SK-N-MC (cell line): ENCODE measurements at regions not wholly inside any gene's neighbourhood (a gene's known extent, or its start where the extent isn't known, plus 50 kb on each side); places are given as distances from the start of the nearest gene placed in this dataset.
"Not testable (repeated sequence)": the region's sequence is repeated elsewhere in the genome, so short reads cannot be mapped to it uniquely, and the experiment has no call there.

ENCODE experiments used
- DNase-seq: peaks from one replicate; pipeline ENCODE4 v3.0.0-alpha.2; 2011; ENCODE audit warnings: low read depth, low spot score
- H3K27ac ChIP-seq: fragments of 200-600 bp; sonication (generic); 2 replicates; pipeline ENCODE4 v1.5.1; 2016; ENCODE audit warnings: mixed run types
- H3K36me3 ChIP-seq: fragments of 200-600 bp; sonication (generic); 2 replicates; pipeline ENCODE4 v1.6.1; 2017; ENCODE audit warnings: antibody characterized with exemption, low read length, mixed read lengths; ENCODE audit not compliant: insufficient read depth
- H3K4me3 ChIP-seq: fragments of 200-600 bp; sonication (generic); 2 replicates; pipeline ENCODE4 v1.5.1; 2016
- H3K9ac ChIP-seq: fragments of 200-600 bp; sonication (generic); 2 replicates; pipeline ENCODE4 v1.8.0; 2017; ENCODE audit warnings: mixed run types, mixed read lengths; ENCODE audit not compliant: insufficient read length
- H3K9me3 ChIP-seq: fragments of 200-600 bp; sonication (generic); 2 replicates; pipeline ENCODE4 v1.6.1; 2017; ENCODE audit warnings: low read depth, mild to moderate bottlenecking, antibody characterized with exemption, low read length, moderate library complexity, mixed read lengths
- EZH2 ChIP-seq: fragments of 200-600 bp; sonication (generic); IDR thresholded peaks from one replicate; pipeline ENCODE4 v1.6.1; 2017; ENCODE audit warnings: antibody characterized with exemption
- FOXP2 ChIP-seq: optimal IDR thresholded peaks from 2 replicates; pipeline ENCODE3; 2011; ENCODE audit warnings: mild to moderate bottlenecking, moderate library complexity; ENCODE audit not compliant: insufficient read depth; ENCODE audit errors: extremely low read length, control extremely low read depth
- POLR2AphosphoS5 ChIP-seq: IDR thresholded peaks from 2 replicates; pipeline ENCODE4 v1.6.1; 2012; ENCODE audit warnings: mild to moderate bottlenecking, low read depth, low read length, borderline replicate concordance

GRCh38 chr12:59318940-59319339 is 276.9 kb upstream of the SLC16A7 start:
- Histone ChIP-seq H3K9me3 (no peaks in the 10 kb centered on the region), H3K36me3 (no peaks in the 10 kb centered on the region), H3K27ac (no peak overlapping the region), H3K9ac (no peak overlapping the region), H3K4me3 (no peak overlapping the region)
- no peak for DNase-seq
- TF ChIP-seq POLR2AphosphoS5 (no peak), EZH2 (no peak), FOXP2 (no peak)

GRCh38 chr12:59317598-59317997 is 278.2 kb upstream of the SLC16A7 start:
- Histone ChIP-seq H3K9me3 (no peaks in the 10 kb centered on the region), H3K27ac (no peak overlapping the region), H3K36me3 (no peaks in the 10 kb centered on the region), H3K4me3 (no peak overlapping the region), H3K9ac (no peak overlapping the region)
- no peak for DNase-seq
- TF ChIP-seq EZH2: no peak
- TF ChIP-seq FOXP2: no peak
- TF ChIP-seq POLR2AphosphoS5: no peak

GRCh38 chr12:59316938-59317337 is 278.9 kb upstream of the SLC16A7 start:
- no peak overlapping the region for H3K9ac ChIP-seq
- TF ChIP-seq EZH2: no peak
- no peak for TF ChIP-seq POLR2AphosphoS5
- no peak for TF ChIP-seq FOXP2
- no peaks in the 10 kb centered on the region for H3K36me3 ChIP-seq
- no peak overlapping the region for H3K27ac ChIP-seq
- no peaks in the 10 kb centered on the region for H3K9me3 ChIP-seq
- H3K4me3 ChIP-seq: no peak overlapping the region
- DNase-seq: no peak

- not testable (repeated sequence) for H3K9me3 ChIP-seq, H3K27ac ChIP-seq, H3K9ac ChIP-seq, DNase-seq, H3K4me3 ChIP-seq, H3K36me3 ChIP-seq
Measured at GRCh38 chr12:59316354-59316753, 279.5 kb upstream of the SLC16A7 start.

- no peak for TF ChIP-seq FOXP2
- no peak for TF ChIP-seq EZH2
- no peak for TF ChIP-seq POLR2AphosphoS5
- H3K36me3 ChIP-seq: no peaks in the 10 kb centered on the region
- H3K9me3 ChIP-seq: no peaks in the 10 kb centered on the region
- H3K4me3 ChIP-seq: no peak overlapping the region
- H3K27ac ChIP-seq: no peak overlapping the region
- DNase-seq: no peak
- H3K9ac ChIP-seq: no peak overlapping the region
Measured at GRCh38 chr12:59314209-59314608, 281.6 kb upstream of the SLC16A7 start.

GRCh38 chr12:59304077-59304721 is 291.6 kb upstream of the SLC16A7 start:
- Histone ChIP-seq H3K27ac (no peak overlapping the region), H3K36me3 (no peaks in the 10 kb centered on the region), H3K9ac (no peak overlapping the region), H3K9me3 (no peaks in the 10 kb centered on the region), H3K4me3 (no peak overlapping the region)
- TF ChIP-seq FOXP2 (no peak), POLR2AphosphoS5 (no peak)
- no peak for DNase-seq

GRCh38 chr12:59298296-59298695 is 297.5 kb upstream of the SLC16A7 start:
- Histone ChIP-seq H3K36me3 (no peaks in the 10 kb centered on the region), H3K27ac (no peak overlapping the region), H3K4me3 (no peak overlapping the region), H3K9ac (no peak overlapping the region), H3K9me3 (no peaks in the 10 kb centered on the region)
- DNase-seq: no peak
- no peak for TF ChIP-seq POLR2AphosphoS5
- TF ChIP-seq EZH2: no peak
- no peak for TF ChIP-seq FOXP2

- H3K27ac ChIP-seq: no peak overlapping the region
- no peak for DNase-seq
- no peak overlapping the region for H3K9ac ChIP-seq
- H3K36me3 ChIP-seq: no peaks in the 10 kb centered on the region
- H3K9me3 ChIP-seq: no peaks in the 10 kb centered on the region
- H3K4me3 ChIP-seq: no peak overlapping the region
- TF ChIP-seq POLR2AphosphoS5: no peak
- no peak for TF ChIP-seq FOXP2
- TF ChIP-seq EZH2: no peak
Measured at GRCh38 chr12:59294221-59294620, 301.6 kb upstream of the SLC16A7 start.

GRCh38 chr12:59282999-59283398 is 312.8 kb upstream of the SLC16A7 start:
- Histone ChIP-seq H3K4me3 (no peak overlapping the region), H3K9me3 (no peaks in the 10 kb centered on the region), H3K27ac (no peak overlapping the region), H3K36me3 (no peaks in the 10 kb centered on the region), H3K9ac (no peak overlapping the region)
- TF ChIP-seq EZH2: no peak
- TF ChIP-seq FOXP2: no peak
- TF ChIP-seq POLR2AphosphoS5: no peak
- no peak for DNase-seq

GRCh38 chr12:59273561-59273960 is 322.3 kb upstream of the SLC16A7 start:
- not testable (repeated sequence) for H3K4me3 ChIP-seq, H3K9me3 ChIP-seq, H3K27ac ChIP-seq, H3K36me3 ChIP-seq, H3K9ac ChIP-seq, DNase-seq
